Stimulated activated CD4-positive, alpha-beta T cell treated with anti-CD3 and anti-CD28 coated beads, TNF-alpha, amount 100 ng/mL, for 24 hours (primary cell): ENCODE measurements at regions not wholly inside any gene's neighbourhood (a gene's known extent, or its start where the extent isn't known, plus 50 kb on each side); places are given as distances from the start of the nearest gene placed in this dataset.
"Not testable (repeated sequence)": the region's sequence is repeated elsewhere in the genome, so short reads cannot be mapped to it uniquely, and the experiment has no call there.

ENCODE experiments used
- DNase-seq, 3 experiments: peaks; one replicate each; pipeline ENCODE4 v3.0.0-alpha.2; 2020; ENCODE audit warnings: low read depth in 3 of 3

DNA sequence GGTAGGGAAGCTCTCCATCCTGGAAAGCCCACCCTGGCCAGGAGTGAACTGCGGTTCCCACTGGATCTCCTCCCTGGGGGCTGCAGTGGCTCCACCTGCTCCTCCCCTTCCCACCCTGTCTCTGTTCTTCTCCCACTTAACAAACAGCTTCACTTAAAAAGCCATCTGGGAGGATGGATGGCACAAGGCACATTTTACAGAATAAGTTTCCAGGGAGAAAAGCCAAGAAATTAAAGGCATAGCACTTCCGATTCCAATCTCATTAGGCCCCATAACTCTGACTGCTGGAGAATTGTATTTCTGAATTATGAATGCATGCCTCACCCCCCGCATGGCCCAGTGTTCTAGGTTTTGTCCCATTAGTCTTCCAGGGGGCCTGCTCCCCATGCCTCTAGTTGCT, 718.3 kb downstream of the PTPRU start:
- no peak for DNase-seq

GRCh38 chr1:29953961-29954360, 717.6 kb downstream of the PTPRU start:
- no peak for DNase-seq

DNA sequence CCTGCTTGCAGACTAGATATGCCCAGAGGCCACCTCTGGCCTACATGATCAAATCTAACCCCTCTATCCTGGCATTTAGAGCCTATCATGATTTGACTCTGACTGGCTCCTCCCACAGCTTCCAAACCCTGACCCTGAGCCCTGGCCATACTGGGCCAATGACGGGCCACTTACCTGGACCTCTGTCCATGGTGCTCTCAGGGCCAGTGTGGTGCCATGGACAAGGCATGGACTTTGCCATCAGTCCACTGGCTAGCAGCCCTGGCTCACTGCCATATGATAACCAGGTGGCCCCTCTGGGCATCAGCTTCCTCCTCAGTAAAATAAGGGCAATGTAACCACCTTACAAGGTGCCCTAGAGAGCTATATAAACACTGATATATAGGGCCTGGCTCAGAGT, 713.4 kb downstream of the PTPRU start:
- no peak for DNase-seq

DNA sequence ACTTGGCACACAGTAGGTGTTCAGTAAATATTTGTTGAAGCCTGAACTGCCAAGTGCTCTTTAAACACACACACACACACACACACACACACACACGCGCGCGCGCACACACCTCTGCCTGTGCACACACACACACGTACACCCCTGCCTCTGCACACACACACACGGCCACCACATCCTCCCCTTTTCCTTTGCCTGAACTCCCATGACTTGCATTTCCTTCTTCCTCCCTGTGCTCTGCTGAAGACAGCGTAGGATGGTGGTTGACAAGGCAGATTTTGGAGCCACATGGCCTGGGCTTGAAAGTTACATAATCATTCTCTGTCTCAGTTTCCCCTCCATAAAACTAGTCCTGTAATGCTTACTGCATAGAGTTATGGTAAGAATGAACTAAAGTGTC, 712.3 kb downstream of the PTPRU start:
- DNase-seq, result no peak

DNA sequence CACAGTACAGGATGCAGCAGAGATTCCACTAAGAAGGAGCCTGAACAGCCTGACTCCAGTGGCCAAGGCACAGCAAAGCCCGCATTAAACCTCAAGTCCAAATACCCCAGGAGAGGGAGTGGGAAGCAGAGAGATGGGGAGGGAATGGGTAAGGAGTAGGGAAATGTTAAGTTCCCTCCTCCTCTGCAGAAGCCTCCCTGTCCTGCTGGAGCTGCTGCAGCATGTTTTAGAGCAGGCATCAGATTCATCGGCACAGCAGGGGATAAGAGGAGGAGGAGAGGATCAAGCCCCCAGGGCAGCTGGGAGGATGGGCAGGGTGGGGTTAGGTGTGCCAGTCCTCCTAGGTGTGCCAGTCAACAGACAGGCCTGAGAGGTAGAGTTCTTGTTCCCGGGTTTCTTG, 709.7 kb downstream of the PTPRU start:
- DNase-seq, result no peak

GRCh38 chr1:29945426-29945825, 709.1 kb downstream of the PTPRU start:
- no peak for DNase-seq

DNA sequence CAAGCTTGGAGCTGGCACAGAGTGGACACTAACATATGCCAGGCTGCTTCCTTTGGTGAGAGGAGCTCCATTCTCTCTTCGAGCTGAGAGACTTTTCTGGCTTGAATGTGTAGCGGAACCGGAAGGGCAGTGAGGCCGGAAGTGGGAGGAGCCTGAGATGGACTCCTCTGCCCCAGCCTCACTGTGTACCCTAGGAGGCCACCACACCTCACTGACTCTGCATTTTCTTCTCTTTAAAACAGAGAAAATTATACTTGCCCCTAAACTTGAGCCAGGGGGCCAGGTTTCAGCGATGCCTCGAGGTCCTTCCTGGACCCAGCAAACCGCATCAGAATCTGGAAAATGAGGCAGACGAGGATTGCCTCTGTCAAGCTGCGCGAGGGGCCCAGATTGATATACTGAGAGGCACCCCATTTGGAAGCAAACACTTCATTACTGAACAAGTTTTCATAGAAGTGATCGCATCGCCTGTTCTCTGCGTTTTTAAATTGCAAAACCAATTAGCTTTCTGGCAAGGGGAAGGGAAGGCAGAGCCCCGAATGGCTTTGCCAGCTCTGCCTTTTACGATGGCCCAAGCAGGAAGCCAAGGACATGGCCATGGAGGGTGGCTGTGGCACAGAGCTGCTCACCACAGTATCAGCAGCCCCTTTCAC, 708.1 kb downstream of the PTPRU start:
- DNase-seq, result no peak

- no peak for DNase-seq
These were observed 706.7 kb downstream of the PTPRU start for GRCh38 chr1:29943034-29943433.

GRCh38 chr1:29939079-29939478, 702.8 kb downstream of the PTPRU start:
- DNase-seq, result no peak

DNA sequence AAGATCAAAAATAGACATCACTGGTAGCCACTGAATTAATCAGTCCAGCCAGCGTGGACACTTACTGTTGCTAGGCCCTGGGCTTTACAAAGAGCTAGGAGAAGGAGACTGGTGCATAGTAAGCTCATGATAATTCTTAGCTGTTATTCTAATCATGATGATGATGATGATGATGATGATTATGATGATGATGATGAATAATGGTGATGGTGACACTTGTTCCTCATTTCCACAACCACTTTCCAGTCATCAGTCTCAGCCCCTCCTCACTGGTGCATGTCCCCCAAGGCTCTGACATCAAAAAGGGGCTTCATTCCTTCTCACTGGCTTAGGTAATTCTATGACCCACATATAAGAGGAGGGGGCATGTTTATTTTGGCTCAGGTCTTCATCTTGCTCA, 701.0 kb downstream of the PTPRU start:
- DNase-seq, result no peak

DNA sequence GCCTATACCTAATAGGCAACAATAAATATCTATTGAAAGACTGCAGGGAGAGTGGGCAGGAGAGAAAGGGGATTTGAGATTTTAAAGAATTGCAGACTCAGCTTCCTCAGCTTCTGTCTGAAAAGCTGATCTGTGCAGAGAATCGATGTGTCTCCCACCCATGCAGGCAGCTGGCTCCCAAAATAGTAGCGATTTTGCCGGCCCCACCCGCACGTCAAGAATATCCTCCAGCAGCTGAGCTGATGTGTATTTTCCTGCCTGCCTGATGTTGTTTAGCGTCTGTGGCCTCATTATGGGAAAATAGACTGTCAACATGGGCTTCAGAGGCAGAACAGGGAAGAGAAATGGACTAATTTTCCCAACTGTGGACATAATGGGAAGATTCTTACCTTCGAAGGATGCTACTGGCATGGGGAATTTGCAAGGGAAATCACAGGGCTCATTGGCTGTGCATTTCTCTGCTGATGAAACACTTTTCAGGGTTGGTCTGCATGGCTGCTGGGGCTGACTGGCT, 699.8 kb downstream of the PTPRU start:
- DNase-seq, result no peak

- no peak for DNase-seq
These were observed 698.0 kb downstream of the PTPRU start for GRCh38 chr1:29934255-29934772.

DNA sequence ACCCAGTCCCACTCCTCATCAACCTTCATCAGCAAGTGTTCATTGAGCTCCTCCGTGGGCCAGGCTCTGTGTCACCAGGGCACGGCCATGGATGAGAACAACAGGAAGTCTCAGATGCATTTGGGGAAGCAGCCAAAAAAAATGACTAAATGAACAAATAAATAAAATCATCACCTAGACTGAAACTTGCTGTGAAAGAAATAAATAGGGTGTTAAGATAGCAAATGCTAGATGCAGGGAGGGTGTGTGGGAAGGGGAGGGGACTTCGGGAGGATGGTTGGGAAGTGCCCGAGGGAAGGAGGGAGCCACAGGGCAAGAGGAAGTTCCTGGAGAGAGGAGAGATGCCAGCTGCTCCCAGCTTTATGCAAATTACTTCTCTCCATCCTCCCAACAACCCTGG, 696.7 kb downstream of the PTPRU start:
- no peak for DNase-seq

GRCh38 chr1:29932626-29933025, 696.3 kb downstream of the PTPRU start:
- DNase-seq, result no peak

DNA sequence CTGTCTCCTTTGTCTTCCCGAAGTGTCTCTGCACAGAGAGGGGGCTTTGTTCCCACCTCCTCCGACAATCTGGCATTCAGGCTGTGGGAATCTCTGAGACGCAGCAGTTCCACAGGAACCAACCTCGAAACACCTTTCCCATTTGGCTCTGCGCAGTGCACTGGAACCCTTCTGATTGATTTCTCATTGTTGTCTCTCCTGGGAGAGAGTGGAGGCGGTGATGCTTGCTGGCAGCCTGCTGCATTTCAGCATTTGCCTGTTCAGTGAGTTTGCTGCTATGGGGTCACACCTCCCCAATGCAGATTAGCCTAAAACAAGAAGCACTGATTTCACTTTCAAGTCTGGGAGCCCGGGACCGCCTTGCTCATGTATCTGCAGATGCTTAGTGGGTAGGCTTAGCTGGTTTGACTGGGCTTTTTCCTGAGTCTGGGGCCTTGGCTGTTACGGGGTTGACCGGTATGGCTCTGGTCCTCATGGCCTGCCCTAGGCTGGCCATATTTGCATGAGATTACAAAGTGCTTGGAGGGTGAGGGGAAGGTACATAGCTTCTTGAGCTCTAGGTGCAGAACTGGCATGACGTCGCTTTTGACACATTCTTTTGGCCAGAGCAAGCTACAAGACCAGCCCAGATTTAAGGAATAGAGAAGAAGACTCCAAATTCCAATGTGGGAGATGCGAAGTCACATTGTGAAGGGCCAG, 695.3 kb downstream of the PTPRU start:
- no peak for DNase-seq

DNA sequence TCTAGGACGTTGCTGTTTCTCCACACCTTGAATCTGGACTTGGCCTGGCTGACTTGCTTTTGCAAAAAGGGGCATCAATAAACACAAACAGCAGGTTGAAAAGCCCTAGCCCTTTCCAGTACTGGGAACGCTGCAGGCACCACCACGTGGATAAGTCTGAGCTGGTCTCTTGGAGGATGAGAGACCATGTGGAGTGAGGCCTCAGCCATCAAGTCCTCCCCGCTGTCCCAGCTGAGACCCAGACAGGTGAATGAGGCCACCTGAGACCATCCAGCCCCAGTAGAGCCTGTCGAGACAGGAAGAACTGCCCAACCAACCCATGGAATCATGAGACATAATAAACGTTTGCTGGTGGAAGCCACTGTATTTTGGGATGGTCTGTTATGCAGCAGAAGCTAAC, 688.7 kb downstream of the PTPRU start:
- DNase-seq, result no peak

DNA sequence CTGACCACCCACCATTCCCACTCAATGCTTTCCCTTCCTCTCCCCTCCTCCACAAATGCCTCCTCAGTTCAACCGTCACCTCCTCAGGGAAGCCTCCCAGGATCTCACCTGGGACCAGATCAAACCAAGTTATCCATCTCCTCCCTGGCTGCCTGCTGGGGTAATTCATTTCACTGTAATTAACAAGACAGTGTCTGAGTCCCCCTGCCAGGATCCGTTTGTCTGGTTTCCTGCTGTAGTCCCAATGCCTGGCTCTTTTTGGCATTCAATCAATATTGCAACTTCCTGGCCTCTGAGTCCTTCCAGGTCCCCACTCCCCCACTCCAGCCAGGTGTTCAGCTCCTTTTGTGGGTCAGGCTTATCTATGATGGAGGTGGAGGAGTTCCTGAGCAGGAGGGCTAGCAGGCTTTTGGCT, 687.7 kb downstream of the PTPRU start:
- no peak for DNase-seq

DNA sequence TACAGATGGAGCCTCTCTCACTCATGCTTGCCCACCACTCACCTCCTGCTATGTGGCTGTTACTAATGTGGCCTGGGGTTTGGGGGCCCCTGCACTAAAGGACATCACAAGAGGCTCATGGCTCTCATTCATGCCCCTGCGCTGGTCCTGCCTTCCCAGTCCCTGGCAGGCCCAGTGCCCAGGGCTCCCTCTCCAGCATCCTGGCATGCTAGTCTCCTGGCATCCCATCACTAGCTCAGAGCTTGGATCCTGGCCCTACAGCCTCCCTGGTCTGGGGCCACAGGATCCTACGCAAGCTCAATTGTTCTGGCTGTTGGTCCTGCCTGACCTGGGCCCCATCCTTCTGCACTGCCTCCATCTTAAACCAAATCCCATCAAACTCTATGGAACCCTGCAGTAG, 685.4 kb downstream of the PTPRU start:
- no peak for DNase-seq

GRCh38 chr1:29920784-29921183, 684.5 kb downstream of the PTPRU start:
- no peak for DNase-seq

DNA sequence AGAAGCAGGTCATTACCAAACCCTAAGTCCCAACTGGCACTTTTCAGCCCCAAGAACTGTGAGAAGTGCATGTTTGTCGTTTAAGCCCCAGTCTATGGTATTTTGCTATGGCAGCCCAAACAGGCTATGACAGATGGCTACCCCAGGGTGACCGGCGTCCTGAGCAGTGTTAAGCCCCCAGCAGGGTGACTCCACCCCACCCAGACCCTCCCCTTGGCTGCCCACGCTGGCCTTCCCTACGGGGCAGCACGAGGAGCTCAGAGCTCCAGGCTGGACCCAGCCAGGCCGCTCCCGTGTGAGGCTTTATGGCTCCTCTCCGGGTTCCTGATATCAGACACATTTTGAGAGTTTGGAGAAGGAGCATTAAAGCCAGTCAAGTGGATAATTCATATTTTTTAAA, 684.0 kb downstream of the PTPRU start:
- DNase-seq, result no peak

- not testable (repeated sequence) for DNase-seq
These were observed 682.7 kb downstream of the PTPRU start for GRCh38 chr1:29919041-29919440.

DNA sequence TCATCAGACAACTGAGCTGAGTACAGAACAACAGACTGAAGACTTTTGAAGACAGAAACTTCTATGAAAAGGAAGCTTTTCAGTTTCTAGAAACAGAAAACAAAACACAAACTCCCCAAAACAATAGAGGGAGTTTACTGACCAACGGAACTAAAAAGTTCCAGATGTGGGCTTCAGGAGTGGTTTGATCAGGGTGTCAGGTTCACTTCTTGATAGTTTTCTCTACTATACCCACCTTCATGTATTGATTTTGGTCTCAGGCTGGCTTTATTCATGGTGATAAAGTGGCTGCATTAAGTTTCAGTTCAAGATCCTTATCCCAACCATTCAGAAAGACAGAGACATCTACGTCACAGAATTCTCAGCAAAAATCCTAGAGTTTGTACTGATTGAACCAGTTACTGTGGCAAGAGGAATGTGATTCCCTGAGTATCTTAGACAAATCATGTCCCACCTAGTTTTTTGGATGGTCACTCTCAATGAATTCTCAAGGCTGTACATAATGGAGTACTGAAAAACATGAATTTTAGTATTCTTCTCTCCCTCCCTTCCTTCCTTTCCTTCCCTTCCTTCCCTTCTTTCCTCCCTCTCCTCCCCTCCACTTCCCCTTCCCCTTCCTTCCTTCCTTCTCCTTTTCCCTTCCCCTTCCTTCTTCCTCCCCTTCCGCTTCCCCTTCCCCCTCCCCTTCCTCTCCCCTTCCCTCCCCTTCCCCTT, 680.5 kb downstream of the PTPRU start:
- DNase-seq, result no peak

- DNase-seq, result no peak
These were observed 678.6 kb downstream of the PTPRU start for GRCh38 chr1:29914936-29915335.
